GM18519 (cell line): ENCODE measurements at regions not wholly inside any gene's neighbourhood (a gene's known extent, or its start where the extent isn't known, plus 50 kb on each side); places are given as distances from the start of the nearest gene placed in this dataset.
A peak's percentile ranks its signal among the peaks of the same experiment; 100 is the strongest.
"Not testable (repeated sequence)": the region's sequence is repeated elsewhere in the genome, so short reads cannot be mapped to it uniquely, and the experiment has no call there.

Source experiments
- ATAC-seq: cut with Tn5 transposase; IDR thresholded peaks from one replicate; pipeline ENCODE4 v1.9.1; 2021; ENCODE audit warnings: mild to moderate bottlenecking, moderate library complexity; ENCODE audit not compliant: unreplicated experiment, low FRiP score

DNA sequence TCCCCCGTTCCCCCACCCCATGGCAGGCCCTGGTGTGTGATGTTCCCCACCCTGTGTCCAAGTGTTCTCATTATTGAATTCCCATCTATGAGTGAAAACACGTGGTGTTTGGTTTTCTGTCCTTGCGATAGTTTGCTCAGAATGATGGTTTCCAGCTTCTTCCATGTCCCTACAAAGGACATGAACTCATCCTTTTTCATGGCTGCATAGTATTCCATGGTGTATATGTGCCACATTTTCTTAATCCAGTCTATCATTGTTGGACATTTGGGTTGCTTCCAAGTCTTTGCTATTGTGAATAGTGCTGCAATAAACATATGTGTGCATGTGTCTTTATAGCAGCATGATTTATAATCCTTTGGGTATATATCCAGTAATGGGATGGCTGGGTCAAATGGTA, 135.0 kb upstream of the CCND2 start:
- ATAC-seq = not testable (repeated sequence)

- ATAC-seq = no peak
Observed at GRCh38 chr12:4138051-4138450, 135.5 kb upstream of the CCND2 start.

DNA sequence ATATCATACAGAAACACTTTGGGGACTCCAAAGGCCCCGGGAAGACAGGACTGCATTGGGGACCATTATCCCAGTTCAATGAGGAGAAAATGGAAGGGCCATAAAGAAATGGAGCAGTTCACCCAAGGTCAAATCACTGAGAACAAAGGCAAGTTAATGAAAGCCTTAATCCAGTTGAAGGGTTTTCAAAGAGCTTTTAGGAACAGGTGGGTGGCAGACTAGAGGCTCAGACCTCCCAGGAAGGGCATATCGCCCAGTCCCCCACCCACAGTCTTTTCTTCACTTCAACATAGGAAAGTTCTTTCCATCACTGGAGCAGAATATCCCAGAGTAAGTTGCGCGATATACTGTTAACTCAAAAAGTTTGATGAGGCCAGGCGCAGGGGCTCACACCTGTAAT, 136.1 kb upstream of the CCND2 start:
- ATAC-seq = no peak

GRCh38 chr12:4137015-4137414, 136.5 kb upstream of the CCND2 start:
- no peak for ATAC-seq

DNA sequence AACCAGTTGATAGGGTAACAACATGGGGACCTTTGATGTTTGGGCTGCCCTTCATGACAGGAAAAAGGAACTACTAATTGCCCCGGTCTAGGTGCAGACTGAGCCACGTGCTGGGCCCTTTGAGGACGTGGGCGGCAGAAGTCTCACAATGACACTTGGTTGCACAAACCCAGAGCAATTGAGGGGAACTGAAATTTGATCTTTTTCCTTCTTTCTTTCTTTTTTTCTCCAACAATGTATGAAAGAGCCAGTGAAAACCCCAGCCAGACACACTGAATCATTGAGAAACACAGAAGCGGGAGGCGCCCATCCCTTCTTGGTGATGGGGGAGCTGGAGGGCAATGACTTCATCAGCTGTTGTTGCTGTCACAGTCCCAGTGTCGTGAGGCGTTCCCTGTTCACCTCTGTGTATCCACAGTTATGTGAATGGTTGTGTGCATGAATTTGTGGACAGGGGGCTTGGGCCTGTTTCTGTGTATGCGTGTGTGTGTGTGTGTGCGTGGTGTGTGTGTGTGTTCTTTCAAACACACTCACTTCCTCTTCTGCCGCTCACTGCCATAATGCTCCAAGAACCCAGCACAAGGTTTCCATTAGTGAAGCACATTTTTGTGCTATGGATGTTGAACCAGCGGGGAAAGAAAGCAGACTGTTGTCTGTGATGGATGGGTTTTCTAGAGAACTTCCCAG, 137.5 kb upstream of the CCND2 start:
- ATAC-seq = no peak

GRCh38 chr12:4134448-4135263, 138.9 kb upstream of the CCND2 start:
- ATAC-seq = no peak

- ATAC-seq = no peak
Observed at GRCh38 chr12:4133636-4134447, 139.7 kb upstream of the CCND2 start.

- ATAC-seq = no peak
Observed at GRCh38 chr12:4133029-4133428, 140.5 kb upstream of the CCND2 start.

DNA sequence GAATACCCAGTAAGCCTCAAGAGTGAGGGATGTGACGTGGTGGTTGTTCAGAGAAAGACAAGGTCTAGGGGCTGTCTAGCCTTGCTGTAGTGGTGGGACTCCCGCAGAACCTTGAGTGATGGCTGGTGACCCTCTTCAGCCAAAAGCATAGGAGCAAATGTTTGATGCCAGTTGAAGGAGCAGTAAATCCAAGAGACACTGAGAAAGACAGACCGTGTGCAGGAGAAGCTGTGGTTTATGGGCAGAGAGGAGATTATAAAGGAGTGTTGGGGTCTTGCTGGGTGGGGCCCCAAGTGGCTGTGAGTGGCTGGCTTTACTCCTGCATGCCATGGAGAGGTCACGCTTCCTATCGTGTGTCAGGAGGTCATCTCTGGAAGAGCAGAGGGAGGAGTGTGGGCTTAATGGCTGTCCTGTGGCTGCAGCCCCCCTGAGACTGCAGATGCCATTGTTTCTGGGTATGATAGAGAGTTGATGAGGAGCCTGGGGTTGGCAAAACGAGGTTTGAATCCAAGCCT, 152.0 kb upstream of the CCND2 start:
- no peak for ATAC-seq

GRCh38 chr12:4120316-4120917, 153.1 kb upstream of the CCND2 start:
- ATAC-seq = no peak

GRCh38 chr12:4119157-4119761, 154.3 kb upstream of the CCND2 start:
- ATAC-seq = peak; percentile 48

- ATAC-seq = no peak
Observed at GRCh38 chr12:4118601-4119156, 154.9 kb upstream of the CCND2 start.

GRCh38 chr12:4118017-4118510, 155.5 kb upstream of the CCND2 start:
- ATAC-seq = no peak

- no peak for ATAC-seq
Observed at GRCh38 chr12:4117386-4118016, 156.1 kb upstream of the CCND2 start.

DNA sequence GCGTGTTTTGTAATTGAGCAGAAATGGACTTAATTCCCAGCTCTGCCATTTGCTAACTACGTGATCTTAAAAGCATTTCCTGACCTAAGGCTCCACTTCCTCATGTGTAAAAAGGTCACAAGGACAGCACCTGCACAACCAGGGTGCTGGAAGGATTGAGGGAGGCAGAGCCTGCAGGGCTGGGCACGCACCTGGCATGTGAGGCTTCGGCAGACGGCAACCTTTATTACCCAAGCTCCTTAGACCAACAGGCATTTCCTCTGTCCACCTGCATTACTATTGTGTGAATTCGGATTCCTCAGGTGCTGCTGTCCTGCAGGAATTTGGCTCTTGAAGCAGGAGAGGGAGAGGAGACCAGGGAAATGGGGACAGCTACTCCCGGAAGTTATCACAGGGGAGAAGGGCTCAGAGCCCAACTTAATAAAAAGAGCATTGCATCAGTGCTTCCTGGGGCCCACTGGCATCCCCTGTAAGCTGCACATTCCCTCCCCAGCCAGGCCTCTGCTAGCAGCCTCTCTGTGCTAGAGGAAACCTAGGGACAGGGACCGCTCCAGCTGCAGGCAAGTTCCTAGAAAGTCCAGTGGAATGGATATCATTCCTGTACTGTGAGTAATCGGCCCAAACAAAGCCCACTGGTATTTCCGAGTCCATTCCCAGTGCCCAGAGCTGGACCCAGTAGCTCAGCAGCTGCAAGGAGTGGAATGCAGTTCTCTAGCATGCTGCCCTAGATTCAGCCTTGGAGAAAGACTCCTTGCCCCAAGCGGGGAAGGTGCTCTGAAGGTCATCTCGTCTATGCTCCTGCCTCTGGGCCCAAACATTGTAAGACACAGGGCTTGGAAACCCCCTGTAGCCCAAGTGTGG, 157.1 kb upstream of the CCND2 start:
- no peak for ATAC-seq

DNA sequence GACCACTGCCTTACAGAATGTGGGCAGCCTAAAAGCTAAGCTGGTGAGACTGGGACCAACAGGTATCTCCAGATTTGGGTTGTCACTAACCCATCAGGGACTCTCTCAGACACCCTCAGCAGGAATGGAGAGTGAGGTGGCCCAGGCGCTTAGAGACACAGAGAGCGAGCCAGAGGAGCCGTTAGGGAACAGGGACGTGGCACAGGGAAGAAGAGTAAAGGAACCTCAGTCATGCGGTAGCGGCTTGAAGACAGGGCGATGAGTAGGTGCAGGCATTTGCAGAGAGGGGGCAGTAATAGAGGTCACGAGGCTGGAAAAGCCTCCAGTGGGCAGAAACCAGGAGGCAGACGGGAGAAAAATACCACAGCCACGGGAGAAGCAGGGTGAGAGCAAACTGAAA, 158.0 kb upstream of the CCND2 start:
- no peak for ATAC-seq

GRCh38 chr12:4114986-4115385, 158.6 kb upstream of the CCND2 start:
- ATAC-seq = no peak

GRCh38 chr12:4112734-4113325, 160.7 kb upstream of the CCND2 start:
- ATAC-seq = no peak
